SH-SY5Y (cell line): ENCODE measurements at regions not wholly inside any gene's neighbourhood (a gene's known extent, or its start where the extent isn't known, plus 50 kb on each side); places are given as distances from the start of the nearest gene placed in this dataset.

Experiments
- GATA2 ChIP-seq: IDR thresholded peaks from 2 replicates; pipeline ENCODE4 v1.6.1; 2011; ENCODE audit warnings: mild to moderate bottlenecking, low read depth, low read length
- GATA3 ChIP-seq: IDR thresholded peaks from 2 replicates; pipeline ENCODE4 v1.6.1; 2011; ENCODE audit warnings: low read depth, mild to moderate bottlenecking, low read length, moderate library complexity

DNA sequence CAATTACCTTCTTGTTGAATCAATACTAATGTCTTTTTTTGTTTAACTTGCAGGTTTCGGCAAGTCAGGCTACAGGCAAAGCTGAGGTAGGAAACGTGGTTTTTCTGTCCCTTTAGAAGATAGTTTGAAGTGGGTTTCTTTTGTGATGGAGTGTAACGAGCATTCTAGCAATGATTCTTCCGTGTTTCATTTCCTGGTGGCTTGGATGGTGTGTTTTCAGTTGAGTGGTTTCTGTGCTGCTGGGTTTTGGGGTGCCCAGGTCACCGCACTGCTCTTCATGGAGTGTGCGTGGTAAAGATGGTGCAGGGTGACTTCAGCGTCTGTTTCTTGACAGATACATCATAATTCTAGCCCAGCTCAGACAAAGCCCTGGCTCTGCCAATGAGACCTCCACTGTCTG lies 769.7 kb upstream of the EEF2KMT start:
- TF ChIP-seq GATA2 (no peak), GATA3 (no peak)
